ENCODE measurements at regions not wholly inside any gene's neighbourhood (a gene's known extent, or its start where the extent isn't known, plus 50 kb on each side); places are given as distances from the start of the nearest gene placed in this dataset.

DNA sequence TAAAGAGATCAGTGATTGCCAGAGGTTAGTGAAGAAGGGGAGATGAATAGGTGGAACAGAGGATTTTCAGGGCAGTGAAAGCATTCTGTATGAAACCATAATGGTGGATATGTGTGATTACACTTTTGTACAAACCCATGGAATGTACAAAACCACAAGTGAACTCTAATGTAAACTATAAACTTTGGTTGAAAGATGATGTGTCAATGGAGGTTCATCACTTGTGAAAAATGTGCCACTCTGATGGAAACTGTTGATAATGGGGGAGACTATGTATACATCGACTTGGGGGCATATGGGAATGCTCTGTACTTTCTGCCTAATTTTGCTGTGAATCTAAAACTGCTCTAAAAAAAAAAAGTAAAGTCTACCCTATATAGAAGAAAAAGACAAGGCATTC, 68.7 kb upstream of the ARHGEF3 start:
- Histone ChIP-seq H3K27me3 (ENCODE audit: insufficient read depth, low read length) (no peaks in the 10 kb centered on the region), H3K4me1 (ENCODE audit: control insufficient read depth in 1 of 2, insufficient read depth in 2 of 2, low read length in 2 of 2) (peaks cover 0 to 13% of the 10 kb centered on the region in 2 experiments; a peak in 2 of 4 replicates), H3K27ac (ENCODE audit: low read depth, low read length) (no peak overlapping the region), H3K9ac (ENCODE audit: low read length) (no peak overlapping the region), H2AFZ (ENCODE audit: low read depth, low read length, poor library complexity, severe bottlenecking) (no peak overlapping the region), H3K36me3 (ENCODE audit: control insufficient read depth in 1 of 2, insufficient read depth in 2 of 2, low read length in 2 of 2) (no peaks in the 10 kb centered on the region), H3K4me3 (replicated peaks in 1 of 2; ENCODE audit: low read depth in 1 of 2, low read length in 2 of 2) (no peak overlapping the region), H3K79me2 (ENCODE audit: insufficient read depth, low read length) (no peaks in the 10 kb centered on the region), H3K9me2 (ENCODE audit: insufficient read depth) (no peaks in the 10 kb centered on the region), H3K9me3 (ENCODE audit: control insufficient read depth in 1 of 2, insufficient read depth in 1 of 2, low read depth in 1 of 2, low read length in 2 of 2) (no peaks in the 10 kb centered on the region), H4K20me1 (ENCODE audit: insufficient read depth) (no peaks in the 10 kb centered on the region), H3K4me2 (ENCODE audit: low read length) (no peak overlapping the region)
- ATAC-seq (no peak), DNase-seq (ENCODE audit: low read depth, low spot score) (no peak)
- TF ChIP-seq SIN3A (IDR thresholded peaks at IDR 0.05; ENCODE audit: low read depth) (no peak), MAX (IDR thresholded peaks at IDR 0.05) (no peak), CEBPB (IDR thresholded peaks at IDR 0.05; ENCODE audit: low read depth) (no peak), FOSL1 (IDR thresholded peaks at IDR 0.05; ENCODE audit: low read depth) (no peak), YY1 (IDR thresholded peaks at IDR 0.05; ENCODE audit: extremely low read depth, insufficient replicate concordance, low read depth, low read length) (no peak), RAD21 (IDR thresholded peaks at IDR 0.05; ENCODE audit: low read depth) (no peak), CBX3 (IDR thresholded peaks at IDR 0.05; ENCODE audit: low read depth) (no peak), POLR2AphosphoS5 (IDR thresholded peaks at IDR 0.05; ENCODE audit: low read depth, low read length) (no peak), POLR2A (IDR thresholded peaks at IDR 0.05; ENCODE audit: borderline replicate concordance, extremely low read depth, insufficient read depth, insufficient read length) (no peak)
- TF ChIP-seq, protein P1, sequence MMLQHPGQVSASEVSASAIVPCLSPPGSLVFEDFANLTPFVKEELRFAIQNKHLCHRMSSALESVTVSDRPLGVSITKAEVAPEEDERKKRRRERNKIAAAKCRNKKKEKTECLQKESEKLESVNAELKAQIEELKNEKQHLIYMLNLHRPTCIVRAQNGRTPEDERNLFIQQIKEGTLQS (IDR thresholded peaks at IDR 0.05) = no peak
- ChIA-PET CTCF (no interaction called here), RAD21 (ENCODE audit: low non-redundant PET in 1 of 2, low total read pairs in 2 of 2, uncharacterized antibody in 2 of 2, unreplicated experiment in 2 of 2) (no interaction called here), POLR2A (no interaction called here)
- no TSS peak for BruUV-seq (replicated peaks)
- intact Hi-C loops (cut with micrococcal nuclease) = no loop called here

DNA sequence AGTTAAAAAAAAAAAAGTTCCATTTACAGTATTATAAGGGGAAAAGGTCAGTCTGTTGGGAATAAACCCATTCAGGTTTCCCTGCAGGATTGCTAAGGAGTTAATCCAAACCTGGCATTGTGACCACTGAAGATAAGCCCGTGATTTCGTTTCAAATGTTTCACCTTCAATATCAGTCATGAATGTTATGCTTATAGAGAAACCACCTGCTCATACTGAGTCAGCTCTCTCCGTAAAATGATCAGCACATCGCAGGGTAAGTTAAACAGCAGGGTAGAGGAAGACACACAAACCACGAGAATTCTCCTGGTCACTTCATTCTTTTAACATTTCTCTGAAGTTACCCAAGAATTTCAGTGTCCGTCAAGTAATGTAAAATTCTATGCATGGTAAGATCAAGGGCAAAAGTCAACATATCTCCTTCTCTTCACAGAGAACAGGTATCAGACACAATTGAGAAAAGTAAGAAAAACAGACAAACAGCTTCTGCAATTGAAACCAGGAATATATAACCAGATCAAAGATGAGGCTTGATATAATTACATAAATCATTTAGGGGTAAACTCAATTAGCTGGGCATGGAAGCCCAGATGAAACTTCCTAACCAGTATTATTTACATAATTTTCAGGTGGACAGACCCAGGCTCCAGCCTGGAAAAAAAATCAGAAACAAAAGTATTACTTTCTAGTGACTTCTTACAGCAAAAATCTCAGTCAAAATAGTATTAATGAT, 67.6 kb upstream of the ARHGEF3 start:
- H3K36me3 ChIP-seq (ENCODE audit: control insufficient read depth in 1 of 2, insufficient read depth in 2 of 2, low read length in 2 of 2) = no peaks in the 10 kb centered on the region
- H3K9ac ChIP-seq (ENCODE audit: low read length) = no peak overlapping the region
- peak overlapping the region; percentile 1; the same call in 1 of the 2 replicates for H3K4me2 ChIP-seq (ENCODE audit: low read length)
- H3K4me1 ChIP-seq (ENCODE audit: control insufficient read depth in 1 of 2, insufficient read depth in 2 of 2, low read length in 2 of 2) = peaks cover 0 to 13% of the 10 kb centered on the region in 2 experiments; a peak in 2 of 4 replicates
- CTCF ChIA-PET = no interaction called here
- no peaks in the 10 kb centered on the region for H3K27me3 ChIP-seq (ENCODE audit: insufficient read depth, low read length)
- no peak for DNase-seq (ENCODE audit: low read depth, low spot score)
- ATAC-seq = peak; percentile 59; the same call in 1 of the 2 replicates
- no peaks in the 10 kb centered on the region for H3K9me2 ChIP-seq (ENCODE audit: insufficient read depth)
- H3K4me3 ChIP-seq (replicated peaks in 1 of 2; ENCODE audit: low read depth in 1 of 2, low read length in 2 of 2) = no peak overlapping the region
- H3K79me2 ChIP-seq (ENCODE audit: insufficient read depth, low read length) = no peaks in the 10 kb centered on the region
- POLR2A ChIA-PET = no interaction called here
- intact Hi-C loops (cut with micrococcal nuclease) = no loop called here
- H3K9me3 ChIP-seq (ENCODE audit: control insufficient read depth in 1 of 2, insufficient read depth in 1 of 2, low read depth in 1 of 2, low read length in 2 of 2) = no peaks in the 10 kb centered on the region
- H4K20me1 ChIP-seq (ENCODE audit: insufficient read depth) = no peaks in the 10 kb centered on the region
- no TSS peak for BruUV-seq (replicated peaks)
- no peak overlapping the region for H3K27ac ChIP-seq (ENCODE audit: low read depth, low read length)
- TF ChIP-seq ZFX (IDR thresholded peaks at IDR 0.05) = no peak
- H2AFZ ChIP-seq (ENCODE audit: low read depth, low read length, poor library complexity, severe bottlenecking) = no peak overlapping the region
- RAD21 ChIA-PET (ENCODE audit: low non-redundant PET in 1 of 2, low total read pairs in 2 of 2, uncharacterized antibody in 2 of 2, unreplicated experiment in 2 of 2) = no interaction called here

All from HCT116 (cell line).